Calu3 (cell line): ENCODE measurements at regions not wholly inside any gene's neighbourhood (a gene's known extent, or its start where the extent isn't known, plus 50 kb on each side); places are given as distances from the start of the nearest gene placed in this dataset.

Experiments used
- BruUV-seq: library from RNA; stranded (reverse); fragments of 400-500 nt; replicated peaks from 2 replicates; lab custom pipeline; 2021; lab: Mats Ljungman, UMichigan
- CTCF ChIA-PET: fragments of 300-600 bp; sonication (Branson Sonifier 250); formaldehyde crosslinking; loops from one replicate; lab custom pipeline; 2022; ENCODE audit warnings: antibody characterized with exemption; lab: Charles Lee
- DNase-seq: peaks from one replicate; pipeline ENCODE4 v3.0.0; 2022
- H3K27ac Mint-ChIP-seq: one replicate; pipeline ENCODE4 v1.8.0; 2022; ENCODE audit warnings: mixed read lengths; ENCODE audit not compliant: unreplicated experiment
- H3K27me3 Mint-ChIP-seq: one replicate; pipeline ENCODE4 v1.8.0; 2022; ENCODE audit warnings: mixed read lengths; ENCODE audit not compliant: unreplicated experiment
- H3K36me3 Mint-ChIP-seq: one replicate; pipeline ENCODE4 v1.8.0; 2022; ENCODE audit warnings: mild to moderate bottlenecking, moderate library complexity, mixed read lengths; ENCODE audit not compliant: insufficient read depth, unreplicated experiment
- H3K4me1 Mint-ChIP-seq: one replicate; pipeline ENCODE4 v1.8.0; 2022; ENCODE audit warnings: mild to moderate bottlenecking, low read depth, mixed read lengths; ENCODE audit not compliant: unreplicated experiment
- H3K4me3 Mint-ChIP-seq: one replicate; pipeline ENCODE4 v1.8.0; 2022; ENCODE audit warnings: mild to moderate bottlenecking, low read depth, moderate library complexity, mixed read lengths; ENCODE audit not compliant: unreplicated experiment
- H3K9me3 Mint-ChIP-seq: one replicate; pipeline ENCODE4 v1.8.0; 2022; ENCODE audit warnings: low read depth, mixed read lengths; ENCODE audit not compliant: unreplicated experiment
- CTCF ChIP-seq: fragments of 200-600 bp; IDR thresholded peaks from one replicate; pipeline ENCODE4 v1.8.0; 2022; ENCODE audit warnings: antibody characterized with exemption; ENCODE audit not compliant: unreplicated experiment
- intact Hi-C: fragments of 100-400 bp; cut with micrococcal nuclease; formaldehyde crosslinking; loops from one replicate; pipeline ENCODE4 v1.10.0; 2022; ENCODE audit not compliant: unreplicated experiment

GRCh38 chr11:81422402-81422801, 1311.3 kb downstream of the FAM181B start:
- intact Hi-C loops = no loop called here
- no TSS peak for BruUV-seq
- Mint-ChIP-seq H3K27ac (no peak overlapping the region), H3K36me3 (no peaks in the 10 kb centered on the region), H3K4me1 (no peaks in the 10 kb centered on the region), H3K4me3 (no peak overlapping the region), H3K9me3 (peaks cover 5% of the 10 kb centered on the region), H3K27me3 (no peaks in the 10 kb centered on the region)
- no peak for TF ChIP-seq CTCF
- no peak for DNase-seq
- CTCF ChIA-PET = no interaction called here

GRCh38 chr11:81421251-81421860, 1312.3 kb downstream of the FAM181B start:
- intact Hi-C loops = no loop called here
- no peak for TF ChIP-seq CTCF
- Mint-ChIP-seq H3K27me3 (no peaks in the 10 kb centered on the region), H3K9me3 (peaks cover 5% of the 10 kb centered on the region), H3K4me3 (no peak overlapping the region), H3K36me3 (no peaks in the 10 kb centered on the region), H3K4me1 (no peaks in the 10 kb centered on the region), H3K27ac (no peak overlapping the region)
- CTCF ChIA-PET = no interaction called here
- BruUV-seq = no TSS peak
- no peak for DNase-seq

GRCh38 chr11:81420668-81421250, 1312.9 kb downstream of the FAM181B start:
- H3K4me3 Mint-ChIP-seq = no peak overlapping the region
- intact Hi-C loops = no loop called here
- no peak overlapping the region for H3K27ac Mint-ChIP-seq
- CTCF ChIA-PET = interaction anchor here (0.6 kb wide), 1 partner anchor 360 kb away, joined by 3 read pairs; no protein-coding TSS in a partner anchor
- H3K9me3 Mint-ChIP-seq = peaks cover 8% of the 10 kb centered on the region
- DNase-seq = no peak
- BruUV-seq = no TSS peak
- no peaks in the 10 kb centered on the region for H3K36me3 Mint-ChIP-seq
- no peak for TF ChIP-seq CTCF
- no peaks in the 10 kb centered on the region for H3K4me1 Mint-ChIP-seq
- no peaks in the 10 kb centered on the region for H3K27me3 Mint-ChIP-seq

GRCh38 chr11:81397316-81397715, 1336.3 kb downstream of the FAM181B start:
- BruUV-seq = no TSS peak
- intact Hi-C loops = no loop called here
- no peaks in the 10 kb centered on the region for H3K27me3 Mint-ChIP-seq
- no peaks in the 10 kb centered on the region for H3K36me3 Mint-ChIP-seq
- H3K4me1 Mint-ChIP-seq = no peaks in the 10 kb centered on the region
- no peaks in the 10 kb centered on the region for H3K9me3 Mint-ChIP-seq
- no peak overlapping the region for H3K4me3 Mint-ChIP-seq
- no peak overlapping the region for H3K27ac Mint-ChIP-seq
- CTCF ChIA-PET = no interaction called here
- TF ChIP-seq CTCF = no peak
- no peak for DNase-seq
